ENCODE measurements at regions not wholly inside any gene's neighbourhood (a gene's known extent, or its start where the extent isn't known, plus 50 kb on each side); places are given as distances from the start of the nearest gene placed in this dataset.

DNA sequence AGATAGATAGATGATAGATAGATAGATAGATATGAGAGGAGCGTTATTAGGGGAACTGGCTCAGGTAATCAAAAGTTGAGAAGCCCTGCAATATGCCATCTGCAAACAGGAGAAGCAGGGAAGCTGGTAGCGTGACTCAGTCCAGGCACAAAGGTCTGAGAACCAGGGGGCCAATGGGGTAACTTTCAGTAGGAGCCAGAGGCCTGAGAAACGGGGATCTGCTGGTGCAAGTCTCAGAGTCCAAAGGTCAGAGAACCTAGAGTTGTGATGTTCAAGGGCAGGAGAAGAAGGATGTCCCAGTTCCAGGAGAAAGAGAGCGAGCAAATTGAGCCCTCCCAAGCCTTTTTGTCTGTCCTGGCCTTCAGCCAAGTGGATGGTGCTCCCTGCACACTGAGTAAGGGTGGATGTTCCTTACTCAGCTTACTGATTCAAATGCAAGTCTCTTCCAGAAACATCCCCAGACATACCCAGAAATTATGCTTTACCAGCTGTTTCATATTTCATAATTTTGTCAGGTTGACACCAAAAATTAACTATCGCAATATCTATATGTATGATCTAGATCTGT, 52.5 kb upstream of the SLC22A11 start:
- DNase-seq, result no peak
- H3K36me3 ChIP-seq, result no peaks in the 10 kb centered on the region
- no peak for ATAC-seq
- H3K4me1 ChIP-seq, result no peaks in the 10 kb centered on the region
- no peak overlapping the region for H3K4me3 ChIP-seq
- 58% methylated on average over 5 of the region's 5 CpGs for WGBS, 2 donors
- no peaks in the 10 kb centered on the region for H3K9me3 ChIP-seq
- intact Hi-C loops (cut with DNase I), result no loop called here
- H3K27ac ChIP-seq, result no peak overlapping the region
- H3K27me3 ChIP-seq, result no peaks in the 10 kb centered on the region
- FAIRE-seq, result no peak
- TF ChIP-seq, protein P1, sequence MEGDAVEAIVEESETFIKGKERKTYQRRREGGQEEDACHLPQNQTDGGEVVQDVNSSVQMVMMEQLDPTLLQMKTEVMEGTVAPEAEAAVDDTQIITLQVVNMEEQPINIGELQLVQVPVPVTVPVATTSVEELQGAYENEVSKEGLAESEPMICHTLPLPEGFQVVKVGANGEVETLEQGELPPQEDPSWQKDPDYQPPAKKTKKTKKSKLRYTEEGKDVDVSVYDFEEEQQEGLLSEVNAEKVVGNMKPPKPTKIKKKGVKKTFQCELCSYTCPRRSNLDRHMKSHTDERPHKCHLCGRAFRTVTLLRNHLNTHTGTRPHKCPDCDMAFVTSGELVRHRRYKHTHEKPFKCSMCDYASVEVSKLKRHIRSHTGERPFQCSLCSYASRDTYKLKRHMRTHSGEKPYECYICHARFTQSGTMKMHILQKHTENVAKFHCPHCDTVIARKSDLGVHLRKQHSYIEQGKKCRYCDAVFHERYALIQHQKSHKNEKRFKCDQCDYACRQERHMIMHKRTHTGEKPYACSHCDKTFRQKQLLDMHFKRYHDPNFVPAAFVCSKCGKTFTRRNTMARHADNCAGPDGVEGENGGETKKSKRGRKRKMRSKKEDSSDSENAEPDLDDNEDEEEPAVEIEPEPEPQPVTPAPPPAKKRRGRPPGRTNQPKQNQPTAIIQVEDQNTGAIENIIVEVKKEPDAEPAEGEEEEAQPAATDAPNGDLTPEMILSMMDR (IDR thresholded peaks at IDR 0.05), result no peak

DNA sequence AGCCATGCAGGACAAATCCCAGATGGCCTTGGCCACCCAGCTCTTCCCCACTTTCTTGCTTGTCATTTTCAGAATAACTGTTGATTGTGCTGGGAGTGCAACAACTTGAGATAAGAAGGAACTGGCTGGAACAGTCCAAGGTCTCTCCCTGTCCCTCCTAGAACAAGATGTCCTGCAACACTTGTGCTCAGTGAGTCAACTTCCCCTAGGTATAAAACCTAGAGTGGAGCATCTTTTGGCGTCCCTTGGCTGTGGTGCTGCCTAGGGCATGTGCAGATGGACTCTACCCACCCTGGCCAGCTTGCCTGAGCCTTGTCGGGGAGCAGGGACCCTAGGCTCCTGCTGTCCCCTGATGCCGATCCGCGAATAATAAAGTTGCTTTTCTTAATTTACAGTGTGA, 50.7 kb upstream of the SLC22A11 start:
- DNase-seq (no peak), ATAC-seq (no peak), FAIRE-seq (no peak)
- H3K27ac ChIP-seq, result no peak overlapping the region
- no peaks in the 10 kb centered on the region for H3K9me3 ChIP-seq
- no peaks in the 10 kb centered on the region for H3K27me3 ChIP-seq
- intact Hi-C loops (cut with DNase I), result no loop called here
- H3K4me1 ChIP-seq, result no peaks in the 10 kb centered on the region
- TF ChIP-seq, protein P1 (IDR thresholded peaks at IDR 0.05), result no peak
- no peaks in the 10 kb centered on the region for H3K36me3 ChIP-seq
- 88 to 91% methylated on average over 5 of the region's 5 CpGs for whole genome bisulfite sequencing, 2 donors
- no peak overlapping the region for H3K4me3 ChIP-seq
